MM.1S (cell line): ENCODE measurements at regions not wholly inside any gene's neighbourhood (a gene's known extent, or its start where the extent isn't known, plus 50 kb on each side); places are given as distances from the start of the nearest gene placed in this dataset.

Experiments
- DNase-seq: peaks from one replicate; pipeline ENCODE4 v3.0.0-alpha.2; 2015
- H2AFZ ChIP-seq: fragments of 300-600 bp; sonication (generic); 2 replicates; pipeline ENCODE4 v1.6.0; 2016; ENCODE audit warnings: antibody characterized with exemption, low read length
- H3F3A ChIP-seq: fragments of 300-600 bp; sonication (generic); 2 replicates; pipeline ENCODE4 v1.6.1; 2016; ENCODE audit warnings: mild to moderate bottlenecking, antibody characterized with exemption, low read length, moderate library complexity, mixed read lengths; ENCODE audit not compliant: insufficient read depth
- H3K27ac ChIP-seq: fragments of 300-600 bp; sonication (generic); 2 replicates; pipeline ENCODE4 v1.5.1; 2016; ENCODE audit warnings: mild to moderate bottlenecking, low read length
- H3K27me3 ChIP-seq: fragments of 300-600 bp; sonication (generic); replicated peaks from 2 replicates; pipeline ENCODE4 v1.6.0; 2016; ENCODE audit warnings: low read length; ENCODE audit not compliant: insufficient read depth
- H3K36me3 ChIP-seq: fragments of 300-600 bp; sonication (generic); replicated peaks from 2 replicates; pipeline ENCODE4 v1.6.1; 2016; ENCODE audit warnings: mild to moderate bottlenecking, low read length, mixed read lengths; ENCODE audit not compliant: insufficient read depth
- H3K4me1 ChIP-seq: fragments of 300-600 bp; sonication (generic); 2 replicates; pipeline ENCODE4 v1.6.1; 2016; ENCODE audit warnings: low read length, mixed read lengths
- H3K4me2 ChIP-seq: fragments of 300-600 bp; sonication (generic); 2 replicates; pipeline ENCODE4 v1.6.0; 2016; ENCODE audit warnings: low read depth, low read length
- H3K4me3 ChIP-seq: fragments of 300-600 bp; sonication (generic); 2 replicates; pipeline ENCODE4 v1.5.1; 2016; ENCODE audit warnings: low read length, mixed read lengths
- H3K79me2 ChIP-seq: fragments of 300-600 bp; sonication (generic); 2 replicates; pipeline ENCODE4 v1.6.1; 2016; ENCODE audit warnings: mixed run types, low read length, mixed read lengths
- H3K9ac ChIP-seq: fragments of 300-600 bp; sonication (generic); 2 replicates; pipeline ENCODE4 v1.6.1; 2016; ENCODE audit warnings: low read length, mixed read lengths
- H3K9me2 ChIP-seq: fragments of 300-600 bp; sonication (generic); replicated peaks from 2 replicates; pipeline ENCODE4 v1.6.1; 2016; ENCODE audit warnings: mild to moderate bottlenecking, low read length, mixed read lengths; ENCODE audit not compliant: insufficient read depth
- H3K9me3 ChIP-seq: fragments of 300-600 bp; sonication (generic); replicated peaks from 2 replicates; pipeline ENCODE4 v1.6.1; 2016; ENCODE audit warnings: mild to moderate bottlenecking, low read length, mixed read lengths; ENCODE audit not compliant: insufficient read depth
- H4K20me1 ChIP-seq: fragments of 300-600 bp; sonication (generic); 2 replicates; pipeline ENCODE4 v1.6.1; 2016; ENCODE audit warnings: mild to moderate bottlenecking, low read length, moderate library complexity, mixed read lengths; ENCODE audit not compliant: insufficient read depth
- CTCF ChIP-seq: fragments of 300-600 bp; sonication (generic); IDR thresholded peaks from 2 replicates; pipeline ENCODE4 v1.5.1; 2016; ENCODE audit warnings: antibody characterized with exemption, low read length, mixed read lengths
- EZH2 ChIP-seq: fragments of 300-600 bp; sonication (generic); optimal IDR thresholded peaks from 2 replicates; pipeline ENCODE3; 2017; ENCODE audit warnings: low read depth, mild to moderate bottlenecking, antibody characterized with exemption, low read length, mixed read lengths
- EZH2phosphoT487 ChIP-seq: fragments of 300-600 bp; sonication (generic); IDR thresholded peaks from 2 replicates; pipeline ENCODE4 v1.6.1; 2018; ENCODE audit warnings: antibody characterized with exemption, low read length

- peak; percentile 42 for DNase-seq
- Histone ChIP-seq H2AFZ (peak overlapping the region; percentile 75), H3K4me3 (peak overlapping the region; percentile 19), H3K36me3 (no peaks in the 10 kb centered on the region), H3K9me2 (no peaks in the 10 kb centered on the region), H3K4me1 (peaks cover 11% of the 10 kb centered on the region), H3K27me3 (no peaks in the 10 kb centered on the region), H3K79me2 (no peaks in the 10 kb centered on the region), H3K4me2 (peak overlapping the region; percentile 61; the same call in 1 of the 2 replicates), H3F3A (peaks cover 3% of the 10 kb centered on the region; the same call in 1 of the 2 replicates), H3K9me3 (no peaks in the 10 kb centered on the region), H3K27ac (peak overlapping the region; percentile 64; the same call in 1 of the 2 replicates), H4K20me1 (no peaks in the 10 kb centered on the region), H3K9ac (peak overlapping the region; percentile 25; the same call in 1 of the 2 replicates)
- TF ChIP-seq CTCF (no peak), EZH2phosphoT487 (no peak)
Observed at GRCh38 chr15:34665498-34666116, 82.2 kb upstream of the GOLGA8B start.

- Histone ChIP-seq H2AFZ (no peak overlapping the region), H3K27ac (no peak overlapping the region), H3K36me3 (no peaks in the 10 kb centered on the region), H3K9me2 (no peaks in the 10 kb centered on the region), H3F3A (peaks cover 3% of the 10 kb centered on the region; the same call in 1 of the 2 replicates), H3K9ac (no peak overlapping the region), H3K9me3 (no peaks in the 10 kb centered on the region), H3K27me3 (no peaks in the 10 kb centered on the region), H3K4me2 (no peak overlapping the region), H3K79me2 (no peaks in the 10 kb centered on the region), H3K4me3 (no peak overlapping the region), H3K4me1 (peaks cover 11% of the 10 kb centered on the region), H4K20me1 (no peaks in the 10 kb centered on the region)
- DNase-seq = no peak
- no peak for TF ChIP-seq EZH2
- no peak for TF ChIP-seq CTCF
- TF ChIP-seq EZH2phosphoT487 = no peak
Observed at GRCh38 chr15:34664418-34664817, 81.0 kb upstream of the GOLGA8B start.

DNA sequence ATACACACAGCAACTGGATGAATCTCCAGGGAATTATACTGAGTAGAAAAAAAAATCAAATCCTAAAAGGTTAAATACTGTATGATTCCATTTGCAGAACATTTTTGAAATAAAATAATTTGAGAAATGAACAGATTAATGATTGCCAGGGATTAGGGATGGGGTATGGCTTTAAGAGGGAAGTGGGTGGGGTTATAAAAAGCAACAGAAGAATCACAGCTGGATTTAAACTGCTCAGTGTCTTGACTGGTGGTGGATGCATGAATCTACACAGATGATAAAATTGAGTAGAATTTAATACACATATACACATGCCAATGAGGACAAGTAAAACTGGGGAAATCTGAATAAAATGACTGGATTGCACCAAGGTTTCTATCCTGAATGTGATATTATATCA is 79.7 kb upstream of the GOLGA8B start:
- Histone ChIP-seq H3K9ac (no peak overlapping the region), H3K4me2 (no peak overlapping the region), H4K20me1 (no peaks in the 10 kb centered on the region), H3K27me3 (no peaks in the 10 kb centered on the region), H2AFZ (no peak overlapping the region), H3K27ac (no peak overlapping the region), H3K79me2 (no peaks in the 10 kb centered on the region), H3K4me3 (no peak overlapping the region), H3K9me2 (no peaks in the 10 kb centered on the region), H3K4me1 (peaks cover 11% of the 10 kb centered on the region), H3K9me3 (no peaks in the 10 kb centered on the region), H3K36me3 (no peaks in the 10 kb centered on the region), H3F3A (peaks cover 3% of the 10 kb centered on the region; the same call in 1 of the 2 replicates)
- no peak for DNase-seq
- no peak for TF ChIP-seq CTCF
- TF ChIP-seq EZH2 = no peak
